Loucy (cell line): ENCODE measurements at regions not wholly inside any gene's neighbourhood (a gene's known extent, or its start where the extent isn't known, plus 50 kb on each side); places are given as distances from the start of the nearest gene placed in this dataset.

Experiments used
- H2AFZ ChIP-seq: fragments of 200-600 bp; sonication (generic); 2 replicates; pipeline ENCODE4 v1.6.0; 2016; ENCODE audit warnings: antibody characterized with exemption, mild to moderate bottlenecking, low read length, moderate library complexity
- H3F3A ChIP-seq: fragments of 200-600 bp; 2 replicates; pipeline ENCODE4 v1.6.0; 2016; ENCODE audit warnings: antibody characterized with exemption, low read depth, mild to moderate bottlenecking
- H3K27me3 ChIP-seq: fragments of 200-600 bp; sonication (generic); 2 replicates; pipeline ENCODE4 v1.6.1; 2014; ENCODE audit warnings: low read length, mild to moderate bottlenecking; ENCODE audit not compliant: insufficient read depth, poor library complexity, severe bottlenecking
- H3K36me3 ChIP-seq: fragments of 200-600 bp; sonication (generic); 2 replicates; pipeline ENCODE4 v1.6.1; 2016; ENCODE audit warnings: low read length; ENCODE audit not compliant: insufficient read depth
- H3K4me1 ChIP-seq: fragments of 200-600 bp; sonication (generic); 2 replicates; pipeline ENCODE4 v1.5.1; 2014; ENCODE audit warnings: low read length, mild to moderate bottlenecking; ENCODE audit not compliant: insufficient read depth, poor library complexity, severe bottlenecking
- H3K4me2 ChIP-seq: fragments of 200-600 bp; sonication (generic); 2 replicates; pipeline ENCODE4 v1.6.0; 2014; ENCODE audit warnings: antibody characterized with exemption, low read length, low read depth, mild to moderate bottlenecking; ENCODE audit not compliant: poor library complexity, severe bottlenecking
- H3K4me3 ChIP-seq: fragments of 200-600 bp; sonication (generic); 2 replicates; pipeline ENCODE4 v1.5.1; 2014; ENCODE audit warnings: low read length, mild to moderate bottlenecking, mixed read lengths; ENCODE audit not compliant: poor library complexity, severe bottlenecking
- H3K79me2 ChIP-seq: fragments of 200-600 bp; sonication (generic); 2 replicates; pipeline ENCODE4 v1.6.1; 2014; ENCODE audit warnings: low read length; ENCODE audit not compliant: insufficient read depth
- H3K9ac ChIP-seq: fragments of 200-600 bp; sonication (generic); 2 replicates; pipeline ENCODE4 v1.6.0; 2014; ENCODE audit warnings: mild to moderate bottlenecking, low read depth, low read length, moderate library complexity; ENCODE audit not compliant: poor library complexity, severe bottlenecking
- H3K9me2 ChIP-seq: fragments of 200-600 bp; sonication (generic); replicated peaks from 2 replicates; pipeline ENCODE4 v1.6.1; 2016; ENCODE audit warnings: low read depth, low read length, mixed read lengths
- H3K9me3 ChIP-seq: fragments of 200-600 bp; sonication (generic); 2 replicates; pipeline ENCODE4 v1.6.1; 2014; ENCODE audit warnings: mild to moderate bottlenecking, antibody characterized with exemption, low read length, low read depth; ENCODE audit not compliant: insufficient read depth
- H4K20me1 ChIP-seq: fragments of 200-600 bp; sonication (generic); 2 replicates; pipeline ENCODE4 v1.6.0; 2014; ENCODE audit warnings: antibody characterized with exemption, low read length, mild to moderate bottlenecking; ENCODE audit not compliant: insufficient read depth, poor library complexity, severe bottlenecking
- EZH2phosphoT487 ChIP-seq: fragments of 200-600 bp; IDR thresholded peaks from 2 replicates; pipeline ENCODE4 v1.6.1; 2018; ENCODE audit warnings: antibody characterized with exemption, mild to moderate bottlenecking, moderate library complexity, borderline replicate concordance
- TF ChIP-seq, protein P1 (sequence below): fragments of 200-600 bp; sonication (generic); conservative IDR thresholded peaks from 2 replicates; pipeline ENCODE4 v1.5.1; 2014; ENCODE audit warnings: mild to moderate bottlenecking, antibody characterized with exemption, low read length

DNA sequence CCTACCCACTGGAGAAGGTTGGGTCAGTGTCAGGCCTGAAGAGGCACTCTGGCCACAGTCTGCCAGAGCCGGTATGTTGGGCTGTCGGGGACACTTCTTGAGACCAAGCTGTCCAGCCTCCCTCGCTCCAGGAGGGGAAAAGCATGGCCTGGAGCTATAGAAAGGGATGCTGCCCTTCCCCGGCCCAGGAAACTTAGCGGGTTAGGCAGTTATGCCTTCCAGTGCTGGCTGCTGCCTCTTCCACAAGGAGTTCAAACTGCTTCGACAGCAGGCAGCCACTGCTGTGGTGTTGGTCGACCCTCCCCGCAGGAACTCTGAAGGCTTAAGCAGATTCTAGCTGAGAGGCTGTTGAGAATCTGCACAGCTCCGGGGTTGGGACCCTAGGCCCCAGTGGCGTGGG is 819.4 kb downstream of the DIPK2A start:
- Histone ChIP-seq H3F3A (no peaks in the 10 kb centered on the region), H2AFZ (no peak overlapping the region), H3K9me3 (no peaks in the 10 kb centered on the region), H3K79me2 (no peaks in the 10 kb centered on the region), H3K9ac (no peak overlapping the region), H3K4me2 (no peak overlapping the region), H3K27me3 (no peaks in the 10 kb centered on the region), H3K9me2 (no peaks in the 10 kb centered on the region), H4K20me1 (no peaks in the 10 kb centered on the region), H3K4me3 (no peak overlapping the region), H3K4me1 (no peaks in the 10 kb centered on the region), H3K36me3 (no peaks in the 10 kb centered on the region)
- TF ChIP-seq, protein P1, sequence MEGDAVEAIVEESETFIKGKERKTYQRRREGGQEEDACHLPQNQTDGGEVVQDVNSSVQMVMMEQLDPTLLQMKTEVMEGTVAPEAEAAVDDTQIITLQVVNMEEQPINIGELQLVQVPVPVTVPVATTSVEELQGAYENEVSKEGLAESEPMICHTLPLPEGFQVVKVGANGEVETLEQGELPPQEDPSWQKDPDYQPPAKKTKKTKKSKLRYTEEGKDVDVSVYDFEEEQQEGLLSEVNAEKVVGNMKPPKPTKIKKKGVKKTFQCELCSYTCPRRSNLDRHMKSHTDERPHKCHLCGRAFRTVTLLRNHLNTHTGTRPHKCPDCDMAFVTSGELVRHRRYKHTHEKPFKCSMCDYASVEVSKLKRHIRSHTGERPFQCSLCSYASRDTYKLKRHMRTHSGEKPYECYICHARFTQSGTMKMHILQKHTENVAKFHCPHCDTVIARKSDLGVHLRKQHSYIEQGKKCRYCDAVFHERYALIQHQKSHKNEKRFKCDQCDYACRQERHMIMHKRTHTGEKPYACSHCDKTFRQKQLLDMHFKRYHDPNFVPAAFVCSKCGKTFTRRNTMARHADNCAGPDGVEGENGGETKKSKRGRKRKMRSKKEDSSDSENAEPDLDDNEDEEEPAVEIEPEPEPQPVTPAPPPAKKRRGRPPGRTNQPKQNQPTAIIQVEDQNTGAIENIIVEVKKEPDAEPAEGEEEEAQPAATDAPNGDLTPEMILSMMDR: no peak
- no peak for TF ChIP-seq EZH2phosphoT487

DNA sequence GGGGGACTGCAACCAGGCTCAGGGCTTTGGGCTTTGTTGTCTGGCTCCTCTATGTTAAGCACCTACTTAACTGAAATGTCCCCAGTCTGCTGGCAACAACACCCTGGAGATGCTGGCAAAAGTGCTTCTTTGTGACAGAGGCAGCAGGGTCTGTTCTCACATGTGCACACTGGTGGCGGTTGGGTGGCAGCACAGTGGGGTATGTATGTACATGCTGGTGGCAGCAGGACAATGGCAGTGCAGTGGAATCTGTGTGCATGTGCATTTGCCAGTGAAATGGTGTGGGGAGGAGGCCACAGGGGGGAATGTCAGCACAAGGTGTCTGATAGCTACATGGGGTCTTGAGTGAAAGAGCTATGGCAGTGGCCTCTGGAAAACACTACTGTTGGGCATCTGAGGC is 830.3 kb downstream of the DIPK2A start:
- Histone ChIP-seq H3K79me2 (no peaks in the 10 kb centered on the region), H3K9ac (no peak overlapping the region), H3K4me3 (no peak overlapping the region), H3K27me3 (no peaks in the 10 kb centered on the region), H3K9me2 (no peaks in the 10 kb centered on the region), H3F3A (no peaks in the 10 kb centered on the region), H3K4me2 (no peak overlapping the region), H4K20me1 (no peaks in the 10 kb centered on the region), H3K4me1 (no peaks in the 10 kb centered on the region), H2AFZ (no peak overlapping the region), H3K9me3 (no peaks in the 10 kb centered on the region), H3K36me3 (no peaks in the 10 kb centered on the region)
- TF ChIP-seq, protein P1: no peak
- TF ChIP-seq EZH2phosphoT487: no peak

DNA sequence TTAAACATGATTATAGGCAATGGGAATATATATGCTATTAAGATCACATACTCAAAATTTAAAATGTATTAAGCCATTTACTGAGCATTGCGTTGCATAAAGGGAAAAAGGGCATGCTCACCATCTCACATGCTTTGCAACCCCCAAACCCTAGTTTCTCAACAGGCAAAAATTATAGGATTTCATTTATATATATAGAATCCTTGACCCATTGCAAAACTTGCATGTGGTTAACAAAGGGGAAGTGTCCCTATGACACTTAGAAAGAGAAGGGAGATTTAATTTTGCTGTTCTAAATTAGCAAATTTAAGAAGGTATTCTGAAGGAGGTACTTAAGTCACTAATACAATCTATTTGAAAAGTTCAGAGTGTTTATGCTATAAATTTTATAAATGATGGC is 837.8 kb downstream of the DIPK2A start:
- Histone ChIP-seq H3K27me3 (no peaks in the 10 kb centered on the region), H3K4me1 (no peaks in the 10 kb centered on the region), H3F3A (no peaks in the 10 kb centered on the region), H3K4me2 (no peak overlapping the region), H3K9me2 (no peaks in the 10 kb centered on the region), H2AFZ (no peak overlapping the region), H3K4me3 (no peak overlapping the region), H4K20me1 (no peaks in the 10 kb centered on the region), H3K79me2 (no peaks in the 10 kb centered on the region), H3K9me3 (no peaks in the 10 kb centered on the region), H3K36me3 (no peaks in the 10 kb centered on the region), H3K9ac (no peak overlapping the region)
- TF ChIP-seq, protein P1: no peak
- TF ChIP-seq EZH2phosphoT487: no peak
